Activated CD4-positive, alpha-beta T cell treated with anti-CD3 and anti-CD28 coated beads for 36 hours (primary cell): ENCODE measurements at regions not wholly inside any gene's neighbourhood (a gene's known extent, or its start where the extent isn't known, plus 50 kb on each side); places are given as distances from the start of the nearest gene placed in this dataset.
"Not testable (repeated sequence)": the region's sequence is repeated elsewhere in the genome, so short reads cannot be mapped to it uniquely, and the experiment has no call there.

Source experiments
- ATAC-seq: fragments of 200-7000 bp; cut with Tn5 transposase; one replicate; pipeline ENCODE4 v1.10.0; 2021; ENCODE audit warnings: mild to moderate bottlenecking, moderate library complexity
- CTCF ChIA-PET: fragments of 350-600 bp; sonication (Branson Sonifier 250); formaldehyde crosslinking; loops from one replicate; lab custom pipeline; 2021; ENCODE audit warnings: antibody characterized with exemption; lab: Charles Lee
- POLR2A ChIA-PET: fragments of 350-600 bp; sonication (Branson Sonifier 250); formaldehyde crosslinking; loops from one replicate; lab custom pipeline; 2021; ENCODE audit warnings: antibody characterized with exemption, inconsistent platforms; lab: Charles Lee
- DNase-seq: peaks from one replicate; pipeline ENCODE4 v3.0.0-alpha.2; 2020
- H3K27ac Mint-ChIP-seq: one replicate; pipeline ENCODE4 v1.8.0; 2021; ENCODE audit warnings: mixed read lengths
- H3K27me3 Mint-ChIP-seq: one replicate; pipeline ENCODE4 v1.8.0; 2021; ENCODE audit warnings: mixed read lengths
- H3K36me3 Mint-ChIP-seq: one replicate; pipeline ENCODE4 v1.8.0; 2021; ENCODE audit warnings: low read depth, mixed read lengths
- H3K4me1 Mint-ChIP-seq: one replicate; pipeline ENCODE4 v1.8.0; 2021; ENCODE audit warnings: mixed read lengths
- H3K4me3 Mint-ChIP-seq: one replicate; pipeline ENCODE4 v1.8.0; 2021; ENCODE audit warnings: mild to moderate bottlenecking, moderate library complexity, mixed read lengths
- H3K9me3 Mint-ChIP-seq: one replicate; pipeline ENCODE4 v1.8.0; 2021; ENCODE audit warnings: low read depth, mixed read lengths
- intact Hi-C, 2 experiments: fragments of 100-400 bp; cut with DNase I in 1 of 2; cut with micrococcal nuclease in 1 of 2; formaldehyde crosslinking; loops; one replicate each; pipeline versions ENCODE4 v1.14.2 to v1.15.1; 2022 to 2024; cut with DNase I, micrococcal nuclease

DNA sequence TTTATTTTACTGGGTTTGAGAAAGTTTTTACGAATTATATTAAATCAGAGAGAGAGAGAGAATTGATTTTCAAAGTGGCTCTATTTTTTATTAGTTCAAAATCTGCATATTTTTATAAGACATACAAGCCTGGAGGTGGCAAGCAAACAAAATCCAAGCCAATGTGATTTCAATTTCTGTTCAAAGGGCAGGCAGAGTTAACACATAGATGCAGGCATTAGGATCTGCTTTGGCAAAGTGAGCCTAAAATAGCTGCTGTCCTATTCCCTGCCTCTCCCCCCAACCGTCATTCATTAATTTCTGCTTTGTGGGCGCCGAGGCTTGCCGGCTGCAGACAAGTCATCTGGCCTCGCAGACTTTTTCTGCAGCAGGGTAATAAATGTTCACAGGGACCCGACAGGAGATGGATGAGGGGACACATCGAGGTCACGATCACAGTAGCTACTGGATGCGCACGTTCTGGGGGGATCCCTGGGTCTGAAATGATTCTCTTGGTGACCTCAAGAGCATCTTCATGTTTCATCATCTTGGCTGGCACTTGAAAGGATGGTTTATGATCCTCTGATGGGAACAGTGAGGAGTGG, 123.9 kb upstream of the SLC6A11 start:
- ChIA-PET CTCF (no interaction called here), POLR2A (no interaction called here)
- DNase-seq (no peak), ATAC-seq (no peak)
- H3K27me3 Mint-ChIP-seq: peaks cover 11% of the 10 kb centered on the region
- no peaks in the 10 kb centered on the region for H3K9me3 Mint-ChIP-seq
- no peak overlapping the region for H3K27ac Mint-ChIP-seq
- H3K36me3 Mint-ChIP-seq: no peaks in the 10 kb centered on the region
- H3K4me1 Mint-ChIP-seq: no peaks in the 10 kb centered on the region
- no peak overlapping the region for H3K4me3 Mint-ChIP-seq
- intact Hi-C loops: loop anchor here in 1 of 2 experiments (5.0 kb wide), 1 partner anchor 275 kb away; no protein-coding TSS in a partner anchor

DNA sequence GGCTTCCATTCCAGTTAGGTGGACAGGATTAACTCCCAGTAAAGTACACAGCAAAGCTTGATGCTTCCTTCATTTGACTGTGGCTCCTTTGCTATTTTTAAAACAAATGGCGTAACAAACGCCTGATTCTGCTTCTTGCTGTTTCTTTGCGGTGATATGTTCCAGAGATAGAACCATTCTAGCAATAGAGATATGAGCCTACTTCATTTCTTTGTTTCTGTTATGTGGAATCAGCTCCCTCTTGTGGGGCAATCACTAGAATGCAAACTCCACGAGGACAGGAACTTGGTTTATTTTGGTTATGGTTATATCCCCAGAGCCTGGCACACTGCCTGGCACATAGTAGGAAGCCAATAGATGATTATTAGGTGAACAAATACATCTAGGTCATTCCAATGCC, 122.6 kb upstream of the SLC6A11 start:
- Mint-ChIP-seq H3K27me3 (peaks cover 14% of the 10 kb centered on the region), H3K9me3 (no peaks in the 10 kb centered on the region), H3K4me3 (no peak overlapping the region), H3K36me3 (no peaks in the 10 kb centered on the region), H3K27ac (no peak overlapping the region), H3K4me1 (no peaks in the 10 kb centered on the region)
- DNase-seq (no peak), ATAC-seq (no peak)
- POLR2A ChIA-PET: no interaction called here
- intact Hi-C loops: loop anchor here in 1 of 2 experiments (1.0 to 5.0 kb wide), 2 partner anchors 276 to 349 kb away; no protein-coding TSS in a partner anchor
- CTCF ChIA-PET: interaction anchor here (1.4 kb wide), 1 partner anchor 9 kb away, joined by 4 read pairs; no protein-coding TSS in a partner anchor

DNA sequence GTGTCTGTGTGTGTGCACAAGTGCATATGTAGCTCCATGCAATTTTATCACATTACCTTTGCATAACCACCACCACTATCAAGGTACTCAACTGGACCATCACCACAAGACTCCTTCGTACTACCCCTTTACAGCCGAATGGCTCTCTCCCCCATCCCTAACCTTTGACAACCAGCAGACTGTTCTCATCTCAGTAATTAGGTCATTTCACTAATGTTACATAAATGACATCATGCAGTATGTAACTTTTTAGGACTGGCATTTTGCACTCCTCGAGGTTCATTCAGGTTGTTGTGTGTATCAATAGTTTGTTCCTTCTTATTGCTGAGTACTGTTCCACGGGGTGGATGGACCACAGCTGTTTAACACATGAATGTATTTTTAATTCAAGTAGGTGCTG, 121.8 kb upstream of the SLC6A11 start:
- intact Hi-C loops: loop anchor here in 1 of 2 experiments (5.0 kb wide), 1 partner anchor 277 kb away; no protein-coding TSS in a partner anchor
- Mint-ChIP-seq H3K27me3 (peaks cover 18% of the 10 kb centered on the region), H3K4me1 (no peaks in the 10 kb centered on the region), H3K4me3 (no peak overlapping the region), H3K36me3 (no peaks in the 10 kb centered on the region), H3K27ac (no peak overlapping the region), H3K9me3 (no peaks in the 10 kb centered on the region)
- ChIA-PET POLR2A (no interaction called here), CTCF (interaction anchor here (1.4 kb wide), 1 partner anchor 8 kb away, joined by 4 read pairs; no protein-coding TSS in a partner anchor)
- no peak for ATAC-seq
- no peak for DNase-seq

DNA sequence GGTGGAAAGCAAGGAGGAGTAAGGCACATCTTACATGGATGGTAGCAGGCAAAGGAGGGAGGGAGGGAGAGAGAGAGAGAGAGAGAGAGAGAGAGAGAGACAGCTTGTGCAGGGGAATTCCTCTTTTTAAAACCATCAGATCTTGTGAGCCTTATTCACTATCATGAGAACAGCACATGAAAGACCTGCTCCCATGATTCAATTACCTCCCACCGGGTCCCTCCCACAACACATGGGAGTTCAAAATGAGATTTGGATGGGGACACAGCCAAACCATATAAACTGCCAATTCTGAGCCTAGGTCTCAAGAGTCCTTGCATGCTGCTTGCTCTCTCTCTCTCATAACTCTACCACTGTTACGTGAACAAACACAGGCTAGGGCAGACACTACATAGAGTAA, 120.8 kb upstream of the SLC6A11 start:
- H3K27ac Mint-ChIP-seq, H3K4me1 Mint-ChIP-seq, intact Hi-C loops, H3K9me3 Mint-ChIP-seq, ATAC-seq, H3K4me3 Mint-ChIP-seq, POLR2A ChIA-PET, DNase-seq, H3K36me3 Mint-ChIP-seq: not testable (repeated sequence)
- H3K27me3 Mint-ChIP-seq: peaks cover 18% of the 10 kb centered on the region
- CTCF ChIA-PET: interaction anchor here (0.7 kb wide), 1 partner anchor 813 kb away, joined by 3 read pairs; no protein-coding TSS in a partner anchor

DNA sequence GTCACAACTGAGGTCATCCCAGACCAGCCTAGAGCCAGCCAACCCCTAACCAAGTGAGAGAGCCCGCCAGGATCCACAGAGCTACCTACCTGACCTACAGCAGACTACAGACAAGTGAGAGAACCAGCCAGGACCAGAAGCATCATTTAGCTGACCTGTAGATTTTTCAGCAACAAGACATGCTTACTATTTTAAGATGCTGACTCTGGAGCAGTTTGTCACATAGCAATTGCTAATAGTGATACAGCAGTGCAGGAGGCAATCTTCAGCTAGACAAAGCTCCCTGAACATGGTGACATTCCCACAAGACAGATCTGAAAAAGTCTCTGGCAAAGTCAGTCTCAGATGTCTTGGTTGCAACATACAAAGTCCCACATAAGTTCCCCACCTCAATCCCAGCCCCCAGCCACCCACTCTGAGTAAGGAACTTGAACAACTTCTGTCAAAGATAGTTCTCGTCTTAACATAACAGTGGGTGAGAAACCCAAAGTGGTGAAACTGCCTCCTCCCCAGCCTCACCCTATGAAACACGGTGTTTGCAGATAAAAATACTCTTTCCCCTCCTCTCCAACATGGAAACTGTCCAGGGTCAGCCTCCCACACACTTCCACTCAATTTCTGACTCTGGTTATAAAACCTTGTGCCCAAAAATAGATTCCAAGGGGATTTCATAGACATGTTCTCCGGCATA, 120.3 kb upstream of the SLC6A11 start:
- H3K9me3 Mint-ChIP-seq: no peaks in the 10 kb centered on the region
- H3K27me3 Mint-ChIP-seq: peaks cover 16% of the 10 kb centered on the region
- POLR2A ChIA-PET: no interaction called here
- DNase-seq: no peak
- peaks cover 2% of the 10 kb centered on the region for H3K4me1 Mint-ChIP-seq
- no peak overlapping the region for H3K27ac Mint-ChIP-seq
- intact Hi-C loops: no loop called here
- H3K36me3 Mint-ChIP-seq: no peaks in the 10 kb centered on the region
- CTCF ChIA-PET: no interaction called here
- no peak for ATAC-seq
- no peak overlapping the region for H3K4me3 Mint-ChIP-seq

DNA sequence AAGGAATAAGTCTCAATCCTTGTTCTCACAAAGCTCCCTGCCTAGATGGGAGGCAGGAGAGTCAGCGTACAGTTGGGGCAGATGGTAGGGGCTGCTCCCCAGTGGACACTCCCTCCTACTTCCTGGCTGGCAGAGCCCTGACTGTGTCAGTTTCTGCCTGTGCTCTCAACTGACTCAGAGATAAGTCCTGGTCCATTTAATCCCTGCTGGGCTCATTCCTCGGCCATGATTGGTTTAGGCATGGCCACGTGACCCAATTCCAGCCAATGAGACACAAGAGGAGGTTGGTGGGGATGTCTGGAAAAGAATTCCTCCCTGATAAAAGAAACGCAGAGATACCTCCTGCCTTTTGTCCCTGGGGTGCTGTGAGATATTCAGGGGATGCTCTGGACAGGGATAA, 118.1 kb upstream of the SLC6A11 start:
- Mint-ChIP-seq H3K9me3 (no peaks in the 10 kb centered on the region), H3K36me3 (no peaks in the 10 kb centered on the region), H3K27ac (no peak overlapping the region), H3K4me1 (peaks cover 6% of the 10 kb centered on the region), H3K4me3 (no peak overlapping the region), H3K27me3 (peaks cover 26% of the 10 kb centered on the region)
- POLR2A ChIA-PET: no interaction called here
- DNase-seq (no peak), ATAC-seq (no peak)
- CTCF ChIA-PET: no interaction called here
- intact Hi-C loops: no loop called here

DNA sequence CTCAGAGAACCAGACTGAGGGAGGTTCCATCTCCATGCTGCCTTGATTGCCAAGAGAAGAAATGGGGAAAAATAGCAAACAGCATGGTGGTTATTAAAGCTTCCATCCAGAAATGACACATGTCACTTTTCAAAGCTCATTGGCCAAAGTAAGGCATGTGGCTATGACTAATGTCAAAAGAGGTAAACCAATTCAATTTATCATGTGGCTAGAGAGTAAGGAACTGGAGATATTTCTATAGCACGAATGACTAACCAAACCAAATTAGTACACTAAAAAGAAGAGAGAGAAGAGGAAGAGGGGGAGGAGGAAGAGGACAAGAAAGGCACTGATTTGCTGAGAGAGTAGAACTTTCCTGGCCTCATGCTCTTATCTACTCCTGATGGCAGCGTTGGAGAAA, 115.2 kb upstream of the SLC6A11 start:
- CTCF ChIA-PET: interaction anchor here (0.5 to 0.8 kb wide), 2 partner anchors 228 to 246 kb away, joined by 3 to 4 read pairs; no protein-coding TSS in a partner anchor

DNA sequence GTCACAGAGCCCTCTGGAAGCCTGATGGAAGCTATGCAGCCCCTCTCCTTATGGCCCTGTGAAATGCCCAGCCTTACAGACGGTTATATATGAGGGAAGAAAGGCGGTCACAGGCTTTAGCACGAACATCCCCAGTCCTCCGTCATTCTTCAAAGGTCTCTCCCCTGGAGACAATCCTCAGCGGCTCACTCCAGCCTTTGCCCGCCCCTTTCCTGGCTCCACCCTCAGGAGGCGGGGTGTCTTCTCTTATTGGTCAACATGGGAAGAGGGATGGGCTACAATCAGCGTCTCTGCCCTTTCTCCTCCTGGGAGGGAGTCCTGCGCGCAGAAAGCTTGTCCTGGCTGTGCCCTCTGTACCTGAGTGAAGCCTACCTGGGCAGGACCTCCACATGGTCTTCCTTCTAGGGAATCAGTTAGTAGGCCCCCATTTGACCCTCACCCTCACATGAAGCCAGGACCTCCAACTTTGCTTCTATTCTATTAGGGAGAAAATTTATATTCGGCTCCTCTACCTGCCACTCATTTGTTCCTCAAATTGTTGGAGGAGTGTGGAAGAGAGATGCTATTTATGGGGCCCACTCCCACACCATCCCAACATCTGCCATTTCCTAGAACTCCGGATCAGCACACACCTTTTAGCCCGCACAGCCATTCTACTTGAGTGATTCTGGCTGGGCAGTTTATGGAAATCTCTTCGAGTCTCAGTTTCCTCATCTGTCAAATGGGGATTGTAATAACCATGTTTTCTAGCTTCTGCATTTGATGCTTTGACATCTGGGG, 112.9 kb upstream of the SLC6A11 start:
- ATAC-seq: peak; percentile 70
- H3K4me1 Mint-ChIP-seq: peaks cover 10% of the 10 kb centered on the region
- no peaks in the 10 kb centered on the region for H3K36me3 Mint-ChIP-seq
- ChIA-PET CTCF (interaction anchor here (1.2 kb wide), 1 partner anchor 9 kb away, joined by 4 read pairs; no protein-coding TSS in a partner anchor), POLR2A (no interaction called here)
- peaks cover 51% of the 10 kb centered on the region for H3K27me3 Mint-ChIP-seq
- peak; percentile 50 for DNase-seq
- intact Hi-C loops: no loop called here
- H3K27ac Mint-ChIP-seq: no peak overlapping the region
- H3K9me3 Mint-ChIP-seq: no peaks in the 10 kb centered on the region
- no peak overlapping the region for H3K4me3 Mint-ChIP-seq

More for the DNA sequence above, 115.2 kb upstream of the SLC6A11 start:
- no peaks in the 10 kb centered on the region for H3K36me3 Mint-ChIP-seq
- H3K4me3 Mint-ChIP-seq: no peak overlapping the region
- POLR2A ChIA-PET: no interaction called here
- intact Hi-C loops: no loop called here
- ATAC-seq (peak; percentile 68), DNase-seq (no peak)
- H3K4me1 Mint-ChIP-seq: peaks cover 6% of the 10 kb centered on the region
- H3K9me3 Mint-ChIP-seq: no peaks in the 10 kb centered on the region
- H3K27ac Mint-ChIP-seq: no peak overlapping the region
- H3K27me3 Mint-ChIP-seq: peaks cover 43% of the 10 kb centered on the region

DNA sequence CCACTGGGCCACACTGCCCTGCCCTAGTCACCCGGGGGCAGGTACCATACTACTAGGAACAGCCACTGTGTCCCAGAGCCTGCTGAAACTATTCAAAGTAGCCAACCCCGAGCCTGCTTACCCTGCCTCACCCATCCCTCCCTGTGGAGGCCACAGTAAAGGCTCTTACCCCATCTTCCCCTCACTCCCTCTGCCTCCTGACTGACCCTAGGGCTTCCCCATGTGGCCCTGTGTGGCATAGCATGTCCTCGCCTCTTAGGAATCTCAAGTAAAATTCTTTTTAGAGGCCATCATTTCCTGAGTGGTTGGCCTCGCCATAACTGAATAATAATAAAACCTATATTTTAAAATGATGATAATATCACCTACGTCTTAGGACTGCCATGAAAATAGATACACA, 112.2 kb upstream of the SLC6A11 start:
- POLR2A ChIA-PET: no interaction called here
- intact Hi-C loops: no loop called here
- peaks cover 10% of the 10 kb centered on the region for H3K4me1 Mint-ChIP-seq

DNA sequence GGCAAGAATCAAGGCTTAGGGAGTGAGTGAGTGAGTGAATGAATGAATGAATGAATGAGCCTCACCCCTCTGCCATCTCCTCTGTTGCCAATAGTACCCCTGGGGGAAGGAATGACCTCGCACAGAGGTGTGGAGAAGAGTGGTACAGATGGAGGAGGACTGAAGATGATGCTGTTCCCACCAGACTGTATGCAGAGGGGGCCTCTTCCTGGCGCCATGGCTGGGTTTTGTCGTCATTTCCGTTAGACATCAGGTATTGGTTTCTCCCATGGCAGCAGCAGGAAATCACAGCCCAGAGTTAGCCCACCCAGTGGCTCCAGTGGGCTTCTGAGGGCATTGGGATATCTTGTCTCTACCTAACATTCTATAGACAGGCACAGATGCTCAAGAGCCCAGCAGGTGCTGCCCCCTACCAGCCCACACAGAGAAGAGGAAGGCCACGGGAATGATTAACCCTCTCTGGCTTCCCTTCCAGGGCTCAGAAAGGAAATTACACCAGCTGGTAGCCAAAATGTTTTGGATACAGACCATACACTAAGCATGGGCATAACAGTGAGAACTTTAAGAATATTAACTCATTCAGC, 109.8 kb upstream of the SLC6A11 start:
- ChIA-PET POLR2A (no interaction called here), CTCF (interaction anchor here (0.6 to 1.6 kb wide), 3 partner anchors 32 to 312 kb away, joined by 3 to 5 read pairs (median 3); no protein-coding TSS in a partner anchor)
- H3K9me3 Mint-ChIP-seq: no peaks in the 10 kb centered on the region
- DNase-seq (peak; percentile 20), ATAC-seq (no peak)
- H3K27me3 Mint-ChIP-seq: peaks cover 65% of the 10 kb centered on the region
- H3K4me3 Mint-ChIP-seq: no peak overlapping the region
- no peak overlapping the region for H3K27ac Mint-ChIP-seq
- H3K36me3 Mint-ChIP-seq: no peaks in the 10 kb centered on the region
- peaks cover 4% of the 10 kb centered on the region for H3K4me1 Mint-ChIP-seq
- intact Hi-C loops: no loop called here

More for the DNA sequence above, 112.2 kb upstream of the SLC6A11 start:
- CTCF ChIA-PET: interaction anchor here (0.6 to 0.9 kb wide), 2 partner anchors 92 to 356 kb away, joined by 4 read pairs; no protein-coding TSS in a partner anchor
- no peak overlapping the region for H3K27ac Mint-ChIP-seq
- ATAC-seq: peak; percentile 42
- H3K36me3 Mint-ChIP-seq: no peaks in the 10 kb centered on the region
- H3K4me3 Mint-ChIP-seq: no peak overlapping the region
- H3K9me3 Mint-ChIP-seq: no peaks in the 10 kb centered on the region
- DNase-seq: peak; percentile 30
- peaks cover 56% of the 10 kb centered on the region for H3K27me3 Mint-ChIP-seq
